GM23338 (cell line): ENCODE measurements at regions not wholly inside any gene's neighbourhood (a gene's known extent, or its start where the extent isn't known, plus 50 kb on each side); places are given as distances from the start of the nearest gene placed in this dataset.

ENCODE experiments used
- ATAC-seq: fragments of 200-7000 bp; cut with Tn5 transposase; 3 replicates; pipeline ENCODE4 v1.9.1; 2020
- DNase-seq: peaks from one replicate; pipeline ENCODE4 v3.0.0-alpha.2; 2015; ENCODE audit warnings: low spot score
- H2AFZ ChIP-seq: fragments of 200-600 bp; sonication (generic); 2 replicates; pipeline ENCODE4 v1.8.0; 2016; ENCODE audit warnings: antibody characterized with exemption, mild to moderate bottlenecking, moderate library complexity
- H3F3A ChIP-seq: fragments of 200-600 bp; sonication (generic); replicated peaks from 2 replicates; pipeline ENCODE4 v1.8.0; 2017; ENCODE audit warnings: antibody characterized with exemption, mixed run types, low read depth
- H3K27ac ChIP-seq: fragments of 200-600 bp; sonication (generic); 2 replicates; pipeline ENCODE4 v1.6.1; 2016; ENCODE audit warnings: low read depth
- H3K27me3 ChIP-seq: fragments of 200-600 bp; sonication (generic); 2 replicates; pipeline ENCODE4 v1.8.0; 2016; ENCODE audit warnings: mild to moderate bottlenecking, mixed run types, moderate library complexity; ENCODE audit not compliant: insufficient read depth
- H3K36me3 ChIP-seq: fragments of 200-600 bp; sonication (generic); 2 replicates; pipeline ENCODE4 v1.8.0; 2016; ENCODE audit warnings: mild to moderate bottlenecking; ENCODE audit not compliant: insufficient read depth
- H3K4me1 ChIP-seq: fragments of 200-600 bp; sonication (generic); 2 replicates; pipeline ENCODE4 v1.8.0; 2016; ENCODE audit warnings: mild to moderate bottlenecking, moderate library complexity; ENCODE audit not compliant: insufficient read depth
- H3K4me2 ChIP-seq: fragments of 200-600 bp; sonication (generic); 2 replicates; pipeline ENCODE4 v1.7.1; 2017; ENCODE audit warnings: mixed run types
- H3K4me3 ChIP-seq: fragments of 200-600 bp; sonication (generic); 2 replicates; pipeline ENCODE4 v1.6.1; 2016; ENCODE audit warnings: mixed run types
- H3K79me2 ChIP-seq: fragments of 200-600 bp; sonication (generic); replicated peaks from 2 replicates; pipeline ENCODE4 v1.8.0; 2017; ENCODE audit warnings: mild to moderate bottlenecking; ENCODE audit not compliant: insufficient read depth
- H3K9me2 ChIP-seq: fragments of 200-600 bp; sonication (generic); 2 replicates; pipeline ENCODE4 v1.8.0; 2017; ENCODE audit not compliant: insufficient read depth
- H4K20me1 ChIP-seq: fragments of 200-600 bp; sonication (generic); replicated peaks from 2 replicates; pipeline ENCODE4 v1.8.0; 2017; ENCODE audit warnings: mild to moderate bottlenecking; ENCODE audit not compliant: insufficient read depth
- H3K27ac Mint-ChIP-seq: 2 replicates; pipeline ENCODE4 v1.8.0; 2020; ENCODE audit warnings: inconsistent platforms, mild to moderate bottlenecking, moderate library complexity, mixed read lengths
- H3K27me3 Mint-ChIP-seq: 3 replicates; pipeline ENCODE4 v1.8.0; 2022; ENCODE audit warnings: low read depth, mild to moderate bottlenecking, moderate library complexity, mixed read lengths, inconsistent platforms; ENCODE audit not compliant: insufficient read depth, poor library complexity
- H3K36me3 Mint-ChIP-seq: 3 replicates; pipeline ENCODE4 v1.8.0; 2021; ENCODE audit warnings: low read depth, mild to moderate bottlenecking, inconsistent platforms, moderate library complexity, mixed read lengths
- H3K4me1 Mint-ChIP-seq: 3 replicates; pipeline ENCODE4 v1.8.0; 2020; ENCODE audit warnings: mild to moderate bottlenecking, inconsistent platforms, mixed read lengths
- H3K4me3 Mint-ChIP-seq: 3 replicates; pipeline ENCODE4 v1.8.0; 2021; ENCODE audit warnings: moderate library complexity, mild to moderate bottlenecking, inconsistent platforms, mixed read lengths
- H3K9me3 Mint-ChIP-seq: 3 replicates; pipeline ENCODE4 v1.8.0; 2020; ENCODE audit warnings: moderate library complexity, mild to moderate bottlenecking, inconsistent platforms, mixed read lengths
- CREB1 ChIP-seq: fragments of 250-450 bp; sonication (Bioruptor Pico); IDR thresholded peaks from 2 replicates; pipeline ENCODE4 v1.5.0; 2020; ENCODE audit warnings: low read depth, mild to moderate bottlenecking, moderate library complexity
- ETS1 ChIP-seq: IDR thresholded peaks from 2 replicates; pipeline ENCODE4 v1.6.1; 2016; ENCODE audit warnings: antibody characterized with exemption
- EZH2phosphoT487 ChIP-seq: fragments of 200-600 bp; sonication (generic); IDR thresholded peaks from one replicate; pipeline ENCODE4 v1.8.1; 2018; ENCODE audit warnings: antibody characterized with exemption; ENCODE audit not compliant: unreplicated experiment
- JUNB ChIP-seq: IDR thresholded peaks from one replicate; pipeline ENCODE4 v1.6.1; 2016; ENCODE audit warnings: antibody characterized with exemption; ENCODE audit not compliant: unreplicated experiment
- REST ChIP-seq: IDR thresholded peaks from one replicate; pipeline ENCODE4 v1.6.1; 2018; ENCODE audit warnings: antibody characterized with exemption; ENCODE audit not compliant: unreplicated experiment
- ZNF114 ChIP-seq: fragments of 250-450 bp; sonication (Bioruptor Pico); IDR thresholded peaks from 2 replicates; pipeline ENCODE4 v1.5.0; 2020; ENCODE audit warnings: mild to moderate bottlenecking, moderate library complexity
- ZNF331 ChIP-seq: fragments of 250-450 bp; sonication (Bioruptor Pico); IDR thresholded peaks from 2 replicates; pipeline ENCODE4 v1.5.0; 2020; ENCODE audit warnings: low read depth, mild to moderate bottlenecking, moderate library complexity
- ZNF462 ChIP-seq: fragments of 250-450 bp; sonication (Bioruptor Pico); IDR thresholded peaks from 2 replicates; pipeline ENCODE4 v1.5.0; 2020; ENCODE audit warnings: mild to moderate bottlenecking, moderate library complexity

- TF ChIP-seq ZNF462 (CRISPR knock-in tag), result no peak
- no peak for TF ChIP-seq ZNF114 (CRISPR knock-in tag)
- no peak for TF ChIP-seq CREB1 (CRISPR knock-in tag)
- no peak for TF ChIP-seq EZH2phosphoT487
- no peak for TF ChIP-seq ZNF331 (CRISPR knock-in tag)
- TF ChIP-seq ETS1, result no peak
- TF ChIP-seq JUNB, result no peak
Measured at GRCh38 chr6:66854014-66854413, 1147.0 kb upstream of the EYS start (continued).

GRCh38 chr6:66851930-66852329, 1144.9 kb upstream of the EYS start:
- ATAC-seq, result no peak
- no peaks in the 10 kb centered on the region for H3K4me1 ChIP-seq
- H3K4me2 ChIP-seq, result no peak overlapping the region
- Mint-ChIP-seq H3K4me3 (no peak overlapping the region), H3K4me1 (no peaks in the 10 kb centered on the region), H3K27me3 (no peaks in the 10 kb centered on the region), H3K36me3 (no peaks in the 10 kb centered on the region), H3K27ac (no peak overlapping the region), H3K9me3 (no peaks in the 10 kb centered on the region; the same call in 2 of the 3 replicates)
- H3K79me2 ChIP-seq, result no peaks in the 10 kb centered on the region
- no peaks in the 10 kb centered on the region for H3K27me3 ChIP-seq
- H3K4me3 ChIP-seq, result no peak overlapping the region
- DNase-seq, result no peak
- no peak overlapping the region for H2AFZ ChIP-seq
- H3K9me2 ChIP-seq, result no peaks in the 10 kb centered on the region
- no peaks in the 10 kb centered on the region for H4K20me1 ChIP-seq
- H3F3A ChIP-seq, result no peaks in the 10 kb centered on the region
- no peak overlapping the region for H3K27ac ChIP-seq
- no peaks in the 10 kb centered on the region for H3K36me3 ChIP-seq
- no peak for TF ChIP-seq REST
